ENCODE measurements at regions not wholly inside any gene's neighbourhood (a gene's known extent, or its start where the extent isn't known, plus 50 kb on each side); places are given as distances from the start of the nearest gene placed in this dataset.

- TF ChIP-seq POLR2A (IDR thresholded peaks at IDR 0.05; ENCODE audit: low read length) (no peak), GATA1 (IDR thresholded peaks at IDR 0.05; ENCODE audit: low read depth, low read length) (no peak)
These were observed 97.0 kb upstream of the GRIK3 start for GRCh38 chr1:37131281-37131680.

Measured in erythroblast (primary cell).